ENCODE measurements at regions not wholly inside any gene's neighbourhood (a gene's known extent, or its start where the extent isn't known, plus 50 kb on each side); places are given as distances from the start of the nearest gene placed in this dataset.

- no peak for DNase-seq (ENCODE audit: low spot score)
- no peak for ATAC-seq
Observed at GRCh38 chr1:195326325-195326724, 1281.9 kb downstream of the KCNT2 start.

DNA sequence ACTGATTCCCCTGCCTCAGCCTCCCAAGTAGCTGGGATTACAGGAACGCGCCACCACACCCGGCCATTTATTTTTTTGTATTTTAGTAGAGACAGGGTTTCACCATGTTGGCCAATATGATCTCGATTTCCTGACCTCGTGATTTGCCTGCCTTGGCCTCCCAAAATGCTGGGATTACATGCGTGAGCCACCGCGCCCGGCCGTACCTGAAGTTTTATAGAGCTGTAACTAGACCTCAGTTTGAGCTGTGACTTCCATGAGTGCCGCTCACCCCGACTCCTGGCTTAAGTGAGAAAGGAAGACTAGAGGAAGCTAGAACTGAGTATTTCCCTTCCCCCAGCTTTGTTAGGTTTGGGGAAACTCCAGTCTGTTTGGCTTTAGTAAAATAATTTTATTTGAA, 1283.1 kb downstream of the KCNT2 start:
- ATAC-seq, result no peak
- DNase-seq (ENCODE audit: low spot score), result no peak

DNA sequence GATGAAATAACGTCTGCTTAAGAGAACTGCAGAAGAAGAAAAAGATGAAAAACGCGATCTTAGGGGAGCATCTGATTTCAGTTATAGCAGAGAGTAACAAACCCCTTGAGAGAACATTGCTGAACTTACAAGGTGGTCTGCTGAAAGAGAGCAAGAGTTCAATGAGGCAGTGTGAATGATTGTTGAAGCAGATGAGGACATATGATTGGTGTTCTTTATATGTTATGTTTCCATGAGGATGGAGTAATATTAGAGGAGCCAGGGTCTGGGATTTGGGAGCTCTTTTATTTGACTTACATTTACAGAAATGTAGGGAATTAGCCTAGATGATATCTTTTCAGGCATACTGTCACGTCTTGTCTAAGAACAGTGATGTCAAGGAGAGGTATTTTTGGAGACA, 1302.0 kb downstream of the KCNT2 start:
- DNase-seq (ENCODE audit: low spot score) (no peak), ATAC-seq (no peak)

DNA sequence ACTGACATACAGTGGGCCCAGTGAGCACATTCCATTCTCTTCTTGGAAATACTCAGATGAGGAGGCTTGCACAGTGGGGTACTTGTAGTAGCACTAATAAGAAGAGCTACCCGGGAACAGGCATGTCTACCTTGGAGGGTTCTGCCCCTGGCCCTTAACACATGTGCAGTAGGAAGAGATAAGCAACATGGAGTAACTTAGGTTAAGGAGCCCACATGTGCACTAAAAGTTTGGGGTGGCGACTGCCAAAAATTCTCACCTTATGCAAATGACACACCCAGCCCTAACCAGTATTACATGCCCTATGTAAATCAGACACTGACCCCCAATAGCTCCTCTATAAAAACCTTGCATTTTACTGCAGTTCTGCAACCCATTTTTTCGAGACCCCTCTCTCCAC, 1313.3 kb downstream of the KCNT2 start:
- no peak for ATAC-seq

GRCh38 chr1:195278644-195279043, 1329.6 kb downstream of the KCNT2 start:
- DNase-seq (ENCODE audit: low spot score) (no peak), ATAC-seq (no peak)

More for the DNA sequence above, 1313.3 kb downstream of the KCNT2 start:
- no peak for DNase-seq (ENCODE audit: low spot score)

DNA sequence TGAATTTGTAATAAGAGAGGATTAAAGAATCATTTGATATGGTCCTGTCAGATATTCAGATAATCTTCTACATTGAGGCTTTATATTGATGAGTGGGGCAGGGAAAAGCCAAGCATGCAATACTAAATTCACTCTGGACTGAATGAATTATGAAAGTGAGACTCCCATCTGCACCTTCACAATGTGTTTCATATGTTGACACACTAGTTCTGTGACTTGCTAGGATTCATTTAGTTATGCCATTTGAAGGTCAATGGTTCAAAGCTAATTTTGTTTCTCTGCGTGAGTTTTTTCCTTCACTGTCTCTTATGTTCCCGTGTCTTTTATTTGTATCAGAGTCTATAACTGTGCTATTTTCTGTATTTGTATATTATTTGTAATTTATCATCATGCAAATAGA, 1332.5 kb downstream of the KCNT2 start:
- DNase-seq (ENCODE audit: low spot score) (no peak), ATAC-seq (no peak)

DNA sequence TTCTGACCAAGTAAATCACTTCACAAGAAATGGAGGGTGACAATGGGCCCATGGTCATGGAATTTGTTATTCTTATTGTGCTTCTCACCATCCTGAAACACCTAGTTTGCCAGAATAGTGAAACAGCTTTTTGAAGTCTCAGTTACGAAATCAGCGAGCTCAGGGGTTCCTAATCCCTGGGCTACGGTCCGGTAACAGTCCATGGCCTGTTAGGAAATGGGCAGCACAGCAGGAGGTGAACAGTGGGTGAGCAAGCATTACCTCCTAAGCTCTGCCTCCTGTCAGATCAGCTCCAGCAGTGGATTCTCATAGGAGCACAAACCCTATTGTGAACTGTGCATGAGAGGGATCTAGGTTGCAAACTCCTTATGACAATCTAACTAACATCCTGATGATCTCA, 1356.3 kb downstream of the KCNT2 start:
- DNase-seq (ENCODE audit: low spot score) (no peak), ATAC-seq (no peak)

DNA sequence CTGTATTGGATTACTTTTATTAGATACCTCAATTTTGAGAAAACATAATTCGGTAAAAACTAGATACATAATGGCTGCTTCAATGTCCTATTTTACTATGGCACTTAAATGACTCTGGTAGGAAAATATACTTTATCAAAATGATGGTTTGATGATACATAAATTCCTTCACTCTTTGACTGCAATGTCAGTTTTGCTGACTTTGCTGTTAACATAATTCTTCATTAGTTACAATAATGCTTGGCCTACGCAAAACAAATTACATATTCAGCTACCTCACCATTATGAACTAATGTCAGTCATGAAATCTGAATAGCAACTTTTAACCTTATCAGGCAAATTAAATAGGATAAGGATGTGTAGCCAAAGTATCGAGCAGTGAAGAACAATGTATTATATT, 1364.7 kb downstream of the KCNT2 start:
- ATAC-seq, result no peak

GRCh38 chr1:195241066-195241465, 1367.2 kb downstream of the KCNT2 start:
- DNase-seq (ENCODE audit: low spot score) (no peak), ATAC-seq (no peak)

More for the DNA sequence above, 1364.7 kb downstream of the KCNT2 start:
- no peak for DNase-seq (ENCODE audit: low spot score)

DNA sequence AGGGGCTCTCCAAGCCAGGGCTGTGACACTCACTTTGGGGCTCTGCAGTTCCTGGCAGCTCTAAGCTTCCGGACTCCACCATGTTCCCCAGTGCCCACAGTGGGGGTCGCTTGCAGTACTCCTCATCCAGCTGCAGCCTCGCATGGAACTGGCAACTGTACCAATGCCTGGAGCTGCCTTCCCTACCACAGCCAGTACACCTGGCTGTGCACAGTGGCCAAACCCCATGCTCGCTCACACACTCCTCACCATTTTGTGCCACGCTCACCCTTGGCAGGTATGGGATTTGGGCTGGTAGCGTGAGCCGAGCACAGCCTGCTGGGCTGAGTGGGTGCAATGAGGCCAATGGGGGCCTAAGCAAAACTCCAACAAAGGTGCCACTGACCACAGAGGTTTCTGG, 1369.9 kb downstream of the KCNT2 start:
- ATAC-seq (no peak), DNase-seq (ENCODE audit: low spot score) (no peak)

DNA sequence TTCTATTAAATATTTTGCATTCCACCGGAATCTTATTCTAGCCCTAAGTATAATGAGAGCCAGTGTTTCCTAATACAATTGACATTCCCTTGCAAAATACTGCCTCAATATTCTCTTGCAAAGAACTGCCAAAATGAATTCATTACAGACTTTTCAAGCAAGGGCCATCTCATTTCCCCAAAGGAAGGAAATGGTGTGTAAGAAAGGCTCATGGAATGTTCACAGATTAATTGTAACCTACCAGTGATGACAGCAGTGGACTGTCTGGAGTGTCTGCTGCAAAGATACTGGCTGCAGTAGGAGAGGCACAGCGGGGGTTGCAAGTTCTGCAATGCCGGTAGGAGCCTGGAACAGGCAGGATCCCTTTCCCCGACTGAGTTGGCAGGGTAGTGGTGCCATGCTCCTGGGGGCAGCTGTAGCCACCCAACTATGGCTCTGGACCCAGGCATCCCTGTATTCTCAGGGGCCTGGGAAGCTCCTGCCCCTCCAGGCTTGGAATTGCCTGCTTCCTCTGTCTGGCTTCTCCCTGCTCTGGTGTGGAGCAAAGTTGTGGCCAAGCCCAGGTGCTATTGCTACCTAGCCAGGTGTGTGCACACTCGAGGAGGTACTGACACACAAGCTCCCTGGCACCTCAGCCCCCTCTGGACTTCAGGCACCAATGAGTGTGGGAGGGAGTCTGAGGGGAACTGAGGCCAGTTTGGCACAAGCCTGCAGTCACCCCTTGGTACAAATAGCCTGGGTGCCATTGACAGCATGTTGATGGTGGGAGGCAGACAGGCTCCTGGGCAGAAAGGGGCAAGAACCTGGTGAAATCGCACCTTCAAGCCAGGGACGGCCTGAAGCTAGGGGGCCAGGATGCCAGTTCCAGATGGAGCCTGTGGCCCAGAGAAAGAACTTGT, 1371.0 kb downstream of the KCNT2 start:
- DNase-seq (ENCODE audit: low spot score), result no peak
- no peak for ATAC-seq

GRCh38 chr1:195218428-195219212, 1389.6 kb downstream of the KCNT2 start:
- DNase-seq (ENCODE audit: low spot score), result no peak
- ATAC-seq, result no peak

GRCh38 chr1:195202241-195202640, 1406.0 kb downstream of the KCNT2 start:
- no peak for ATAC-seq
- DNase-seq (ENCODE audit: low spot score), result no peak

DNA sequence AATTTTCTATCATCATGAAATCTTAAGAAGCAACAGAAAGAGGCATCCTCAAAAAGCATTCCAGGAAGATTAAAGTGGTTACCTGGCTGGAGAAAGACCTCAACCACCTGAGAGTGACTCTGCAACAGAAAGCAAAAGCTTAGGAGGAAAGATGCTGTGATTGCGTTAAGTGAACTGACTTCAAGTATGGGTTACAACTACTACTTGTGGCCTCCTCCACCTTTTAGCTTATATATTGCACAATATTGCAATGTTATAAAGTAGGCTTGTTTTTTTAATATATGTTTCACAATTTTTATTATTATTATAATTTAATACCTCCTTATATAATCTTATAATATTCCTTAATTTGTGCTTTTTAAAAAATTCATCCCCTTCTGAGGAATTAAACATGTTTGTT, 1407.5 kb downstream of the KCNT2 start:
- DNase-seq (ENCODE audit: low spot score), result no peak
- no peak for ATAC-seq

- DNase-seq (ENCODE audit: low spot score) (no peak), ATAC-seq (no peak)
Observed at GRCh38 chr1:195197116-195197515, 1411.1 kb downstream of the KCNT2 start.

- DNase-seq (ENCODE audit: low spot score) (no peak), ATAC-seq (no peak)
Observed at GRCh38 chr1:195195423-195196057, 1412.7 kb downstream of the KCNT2 start.

GRCh38 chr1:195193134-195193533, 1415.1 kb downstream of the KCNT2 start:
- DNase-seq (ENCODE audit: low spot score) (no peak), ATAC-seq (no peak)

- ATAC-seq (no peak), DNase-seq (ENCODE audit: low spot score) (no peak)
Observed at GRCh38 chr1:195188821-195189220, 1419.4 kb downstream of the KCNT2 start.

DNA sequence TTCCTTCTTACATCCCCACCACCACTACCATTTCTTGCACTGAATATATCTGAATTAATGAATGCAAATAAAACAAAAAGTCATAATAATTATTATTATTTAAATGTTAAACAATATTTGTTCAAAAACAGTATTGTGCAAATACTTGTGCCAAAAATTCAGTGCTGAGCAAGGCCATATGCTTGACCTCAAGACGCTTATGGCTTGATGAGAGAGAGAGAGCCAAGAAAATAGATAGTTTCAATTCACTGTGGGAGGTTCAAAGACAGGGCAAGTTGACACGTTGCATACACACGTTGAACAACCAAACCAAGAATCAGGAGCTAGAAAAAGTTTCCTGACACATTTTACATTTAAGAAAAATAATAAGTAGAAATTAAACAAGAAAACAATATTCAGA, 1421.7 kb downstream of the KCNT2 start:
- ATAC-seq (no peak), DNase-seq (ENCODE audit: low spot score) (no peak)

GRCh38 chr1:195185736-195186135, 1422.5 kb downstream of the KCNT2 start:
- ATAC-seq, result no peak

GRCh38 chr1:195185321-195185720, 1422.9 kb downstream of the KCNT2 start:
- ATAC-seq (no peak), DNase-seq (ENCODE audit: low spot score) (no peak)

More at GRCh38 chr1:195185736-195186135, 1422.5 kb downstream of the KCNT2 start:
- no peak for DNase-seq (ENCODE audit: low spot score)

DNA sequence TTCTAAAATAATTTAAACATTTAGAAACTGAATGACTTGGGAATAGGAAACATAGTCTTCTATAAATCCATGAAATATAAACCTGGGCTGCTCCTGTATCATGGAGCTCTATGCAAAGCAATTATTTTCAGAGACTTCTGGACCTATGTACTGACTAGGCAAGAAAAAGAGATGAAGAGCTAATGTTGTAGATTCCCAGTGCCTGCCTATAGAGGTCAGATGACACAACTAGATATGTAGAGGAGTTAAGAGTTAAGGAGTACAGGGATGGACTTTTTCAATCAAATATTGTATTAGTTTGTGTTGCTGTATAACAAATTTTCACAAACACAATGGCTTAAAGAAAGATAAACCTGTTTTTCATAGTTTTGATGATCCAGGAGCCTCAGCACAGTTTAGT, 1434.5 kb downstream of the KCNT2 start:
- ATAC-seq (no peak), DNase-seq (ENCODE audit: low spot score) (no peak)

Measured in left lobe of liver (tissue), 2 donors.